OCI-LY1 (cell line): ENCODE measurements at regions not wholly inside any gene's neighbourhood (a gene's known extent, or its start where the extent isn't known, plus 50 kb on each side); places are given as distances from the start of the nearest gene placed in this dataset.

Experiments
- H2AFZ ChIP-seq: fragments of 200-600 bp; sonication (generic), shearing (Covaris generic); 2 replicates; pipeline ENCODE4 v1.6.0; 2014; ENCODE audit warnings: antibody characterized with exemption, mild to moderate bottlenecking, low read length
- H3F3A ChIP-seq: fragments of 200-600 bp; sonication (generic), shearing (Covaris generic); 2 replicates; pipeline ENCODE4 v1.6.0; 2014; ENCODE audit warnings: mild to moderate bottlenecking, antibody characterized with exemption, low read length, moderate library complexity; ENCODE audit not compliant: insufficient read depth
- H3K27ac ChIP-seq: fragments of 200-600 bp; sonication (generic); 2 replicates; pipeline ENCODE4 v1.5.1; 2014; ENCODE audit warnings: low read length, mixed run types, mild to moderate bottlenecking, low read depth; ENCODE audit not compliant: poor library complexity, severe bottlenecking
- H3K27me3 ChIP-seq: fragments of 200-600 bp; sonication (generic); 2 replicates; pipeline ENCODE4 v1.6.0; 2014; ENCODE audit warnings: antibody characterized with exemption, mild to moderate bottlenecking, low read length, moderate library complexity; ENCODE audit not compliant: insufficient read depth
- H3K36me3 ChIP-seq: fragments of 200-600 bp; sonication (generic); 2 replicates; pipeline ENCODE4 v1.6.1; 2014; ENCODE audit warnings: mild to moderate bottlenecking, antibody characterized with exemption, low read length, moderate library complexity, mixed read lengths; ENCODE audit not compliant: insufficient read depth
- H3K4me1 ChIP-seq: fragments of 200-600 bp; sonication (generic); 2 replicates; pipeline ENCODE4 v1.5.1; 2014; ENCODE audit warnings: mild to moderate bottlenecking, low read length, moderate library complexity; ENCODE audit not compliant: insufficient read depth, severe bottlenecking
- H3K4me2 ChIP-seq: fragments of 200-600 bp; sonication (generic), shearing (Covaris generic); 2 replicates; pipeline ENCODE4 v1.6.1; 2014; ENCODE audit warnings: low read length
- H3K4me3 ChIP-seq: fragments of 200-600 bp; sonication (generic); 2 replicates; pipeline ENCODE4 v1.5.1; 2014; ENCODE audit warnings: low read length, low read depth, mild to moderate bottlenecking, mixed read lengths; ENCODE audit not compliant: poor library complexity, severe bottlenecking
- H3K79me2 ChIP-seq: fragments of 200-600 bp; shearing (Covaris generic); 2 replicates; pipeline ENCODE4 v1.6.1; 2016; ENCODE audit warnings: mixed run types, low read length, mixed read lengths; ENCODE audit not compliant: insufficient read depth
- H3K9ac ChIP-seq: fragments of 200-600 bp; sonication (generic), shearing (Covaris generic); 2 replicates; pipeline ENCODE4 v1.6.1; 2014; ENCODE audit warnings: mild to moderate bottlenecking, low read length, mixed read lengths
- H3K9me2 ChIP-seq: fragments of 200-600 bp; sonication (generic), shearing (Covaris generic); 2 replicates; pipeline ENCODE4 v1.6.1; 2014; ENCODE audit warnings: low read depth, mild to moderate bottlenecking, low read length, mixed read lengths
- H3K9me3 ChIP-seq: fragments of 200-600 bp; shearing (Covaris generic); 2 replicates; pipeline ENCODE4 v1.6.1; 2014; ENCODE audit warnings: low read length, mixed read lengths
- H4K20me1 ChIP-seq: fragments of 200-600 bp; sonication (generic), shearing (Covaris generic); 2 replicates; pipeline ENCODE4 v1.6.0; 2016; ENCODE audit warnings: mild to moderate bottlenecking, low read length; ENCODE audit not compliant: insufficient read depth
- CTCF ChIP-seq: fragments of 200-600 bp; sonication (generic), shearing (Covaris generic); IDR thresholded peaks from 2 replicates; pipeline ENCODE4 v1.5.1; 2017; ENCODE audit warnings: mild to moderate bottlenecking, antibody characterized with exemption, low read length, moderate library complexity, mixed read lengths
- EZH2 ChIP-seq: fragments of 200-600 bp; sonication (generic), shearing (Covaris generic); IDR thresholded peaks from 2 replicates; pipeline ENCODE4 v1.8.0; 2017; ENCODE audit warnings: borderline replicate concordance, mixed run types, mild to moderate bottlenecking, antibody characterized with exemption, low read length, moderate library complexity, mixed read lengths

GRCh38 chr7:20964281-20964918, 177.7 kb upstream of the SP8 start:
- Histone ChIP-seq H3K9ac (no peak overlapping the region), H3K9me2 (no peaks in the 10 kb centered on the region), H3K4me2 (no peak overlapping the region), H3K36me3 (no peaks in the 10 kb centered on the region), H3K27me3 (no peaks in the 10 kb centered on the region), H3F3A (no peaks in the 10 kb centered on the region), H3K27ac (no peak overlapping the region), H2AFZ (no peak overlapping the region), H3K9me3 (no peaks in the 10 kb centered on the region), H3K4me1 (no peaks in the 10 kb centered on the region), H3K4me3 (no peak overlapping the region), H3K79me2 (no peaks in the 10 kb centered on the region), H4K20me1 (no peaks in the 10 kb centered on the region; the same call in 1 of the 2 replicates)
- no peak for TF ChIP-seq CTCF
- TF ChIP-seq EZH2 = no peak

- no peaks in the 10 kb centered on the region for H3F3A ChIP-seq
- H3K4me1 ChIP-seq = no peaks in the 10 kb centered on the region
- no peaks in the 10 kb centered on the region for H3K9me3 ChIP-seq
- no peak overlapping the region for H3K4me3 ChIP-seq
- no peaks in the 10 kb centered on the region for H3K9me2 ChIP-seq
- no peak overlapping the region for H2AFZ ChIP-seq
- no peaks in the 10 kb centered on the region for H3K27me3 ChIP-seq
- no peaks in the 10 kb centered on the region for H3K36me3 ChIP-seq
- no peak overlapping the region for H3K27ac ChIP-seq
- no peak overlapping the region for H3K9ac ChIP-seq
- no peak overlapping the region for H3K4me2 ChIP-seq
- H3K79me2 ChIP-seq = no peaks in the 10 kb centered on the region
- no peaks in the 10 kb centered on the region for H4K20me1 ChIP-seq
- TF ChIP-seq CTCF (no peak), EZH2 (no peak)
Observed at GRCh38 chr7:20971219-20971618, 184.5 kb upstream of the SP8 start.

GRCh38 chr7:20980232-20980631, 193.5 kb upstream of the SP8 start:
- no peak overlapping the region for H3K4me3 ChIP-seq
- H3K9ac ChIP-seq = no peak overlapping the region
- no peak overlapping the region for H3K4me2 ChIP-seq
- H3F3A ChIP-seq = no peaks in the 10 kb centered on the region
- no peaks in the 10 kb centered on the region for H3K9me2 ChIP-seq
- no peaks in the 10 kb centered on the region for H3K4me1 ChIP-seq
- no peaks in the 10 kb centered on the region for H3K36me3 ChIP-seq
- no peaks in the 10 kb centered on the region for H3K79me2 ChIP-seq
- H3K27me3 ChIP-seq = no peaks in the 10 kb centered on the region
- H3K27ac ChIP-seq = no peak overlapping the region
- no peak overlapping the region for H2AFZ ChIP-seq
- no peaks in the 10 kb centered on the region for H4K20me1 ChIP-seq
- TF ChIP-seq EZH2 = no peak
- TF ChIP-seq CTCF = no peak
- no peaks in the 10 kb centered on the region for H3K9me3 ChIP-seq
